ENCODE measurements at regions not wholly inside any gene's neighbourhood (a gene's known extent, or its start where the extent isn't known, plus 50 kb on each side); places are given as distances from the start of the nearest gene placed in this dataset.
A peak's percentile ranks its signal among the peaks of the same experiment; 100 is the strongest.

GRCh38 chr2:65999103-65999502, 435.8 kb upstream of the MEIS1 start:
- Mint-ChIP-seq H3K27ac (no peak overlapping the region), H3K4me3 (no peak overlapping the region), H3K36me3 (no peaks in the 10 kb centered on the region), H3K4me1 (no peaks in the 10 kb centered on the region), H3K27me3 (ENCODE audit: low read depth) (no peaks in the 10 kb centered on the region), H3K9me3 (peaks cover 11% of the 10 kb centered on the region)
- TF ChIP-seq, protein P1, sequence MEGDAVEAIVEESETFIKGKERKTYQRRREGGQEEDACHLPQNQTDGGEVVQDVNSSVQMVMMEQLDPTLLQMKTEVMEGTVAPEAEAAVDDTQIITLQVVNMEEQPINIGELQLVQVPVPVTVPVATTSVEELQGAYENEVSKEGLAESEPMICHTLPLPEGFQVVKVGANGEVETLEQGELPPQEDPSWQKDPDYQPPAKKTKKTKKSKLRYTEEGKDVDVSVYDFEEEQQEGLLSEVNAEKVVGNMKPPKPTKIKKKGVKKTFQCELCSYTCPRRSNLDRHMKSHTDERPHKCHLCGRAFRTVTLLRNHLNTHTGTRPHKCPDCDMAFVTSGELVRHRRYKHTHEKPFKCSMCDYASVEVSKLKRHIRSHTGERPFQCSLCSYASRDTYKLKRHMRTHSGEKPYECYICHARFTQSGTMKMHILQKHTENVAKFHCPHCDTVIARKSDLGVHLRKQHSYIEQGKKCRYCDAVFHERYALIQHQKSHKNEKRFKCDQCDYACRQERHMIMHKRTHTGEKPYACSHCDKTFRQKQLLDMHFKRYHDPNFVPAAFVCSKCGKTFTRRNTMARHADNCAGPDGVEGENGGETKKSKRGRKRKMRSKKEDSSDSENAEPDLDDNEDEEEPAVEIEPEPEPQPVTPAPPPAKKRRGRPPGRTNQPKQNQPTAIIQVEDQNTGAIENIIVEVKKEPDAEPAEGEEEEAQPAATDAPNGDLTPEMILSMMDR (IDR thresholded peaks at IDR 0.05; ENCODE audit: unreplicated experiment): no peak
- no peak for DNase-seq (ENCODE audit: low spot score in 2 of 2, unreplicated experiment in 2 of 2)

- Mint-ChIP-seq H3K36me3 (no peaks in the 10 kb centered on the region), H3K4me1 (no peaks in the 10 kb centered on the region), H3K9me3 (peaks cover 7% of the 10 kb centered on the region), H3K27me3 (ENCODE audit: low read depth) (no peaks in the 10 kb centered on the region), H3K27ac (no peak overlapping the region), H3K4me3 (no peak overlapping the region)
- DNase-seq (ENCODE audit: low spot score in 2 of 2, unreplicated experiment in 2 of 2): no peak
- TF ChIP-seq, protein P1 (IDR thresholded peaks at IDR 0.05; ENCODE audit: unreplicated experiment): no peak
Observed at GRCh38 chr2:65997961-65998360, 437.0 kb upstream of the MEIS1 start.

DNA sequence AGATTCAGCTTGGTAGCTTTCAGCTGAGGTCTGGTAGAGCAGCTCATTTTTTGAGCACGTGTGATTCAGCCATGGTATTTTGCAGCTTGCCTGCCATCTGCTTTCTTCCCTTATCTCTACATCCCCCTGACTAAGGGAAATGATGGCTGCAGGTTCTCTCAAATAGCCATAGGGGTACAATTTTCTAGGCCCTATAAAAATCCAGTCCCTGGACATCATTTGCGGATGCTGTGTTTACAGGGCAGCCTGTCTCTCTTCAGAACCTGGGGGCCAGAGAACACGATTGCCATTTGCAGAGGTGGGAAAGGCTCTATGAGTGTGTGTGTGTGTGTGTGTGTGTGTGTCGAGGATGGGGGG, 442.7 kb upstream of the MEIS1 start:
- no peaks in the 10 kb centered on the region for H3K27me3 Mint-ChIP-seq (ENCODE audit: low read depth)
- H3K9me3 Mint-ChIP-seq: peaks cover 22% of the 10 kb centered on the region
- TF ChIP-seq, protein P1 (IDR thresholded peaks at IDR 0.05; ENCODE audit: unreplicated experiment): no peak
- H3K4me3 Mint-ChIP-seq: no peak overlapping the region
- H3K27ac Mint-ChIP-seq: no peak overlapping the region
- no peaks in the 10 kb centered on the region for H3K36me3 Mint-ChIP-seq
- H3K4me1 Mint-ChIP-seq: peaks cover 8% of the 10 kb centered on the region
- DNase-seq (ENCODE audit: low spot score in 2 of 2, unreplicated experiment in 2 of 2): no peak

DNA sequence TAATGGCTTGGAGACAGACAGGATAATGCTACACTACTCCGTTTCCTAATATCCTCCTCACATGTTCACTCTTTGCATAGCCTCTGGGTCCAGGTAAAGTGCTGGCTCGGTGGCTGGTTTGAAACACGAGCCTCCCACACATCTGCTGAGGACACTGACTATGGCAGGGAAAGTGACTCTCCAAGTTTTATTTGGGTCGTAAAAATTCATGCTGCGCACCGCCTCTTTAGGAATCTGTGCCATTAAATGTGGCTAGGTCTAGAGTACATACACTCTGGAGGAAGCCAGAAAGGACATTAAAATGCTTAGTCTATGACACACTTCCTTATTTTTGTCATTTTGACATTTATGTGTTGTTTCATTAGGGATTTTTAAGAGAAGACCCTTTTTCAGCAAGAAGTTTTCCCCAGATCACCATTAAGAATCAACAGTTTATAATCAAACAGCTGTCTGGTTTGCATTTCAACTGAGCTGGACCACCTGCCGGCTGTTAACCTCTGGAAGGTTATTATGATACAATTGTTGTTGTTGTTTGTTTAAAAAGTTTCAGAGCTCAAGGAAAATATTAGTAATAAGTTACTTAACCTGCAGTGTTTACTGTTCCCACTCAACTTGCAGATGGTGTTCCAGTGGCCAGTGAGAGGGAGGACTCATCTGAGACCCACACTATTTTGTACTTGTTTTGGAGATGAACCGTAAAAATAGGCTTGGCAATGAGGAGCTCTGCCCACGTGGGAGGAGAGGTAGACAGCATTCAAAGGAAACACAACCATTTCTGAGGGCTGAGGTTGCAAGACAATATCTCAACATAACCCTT, 443.3 kb upstream of the MEIS1 start:
- DNase-seq (ENCODE audit: low spot score in 2 of 2, unreplicated experiment in 2 of 2): no peak
- peaks cover 16% of the 10 kb centered on the region for H3K9me3 Mint-ChIP-seq
- TF ChIP-seq, protein P1 (IDR thresholded peaks at IDR 0.05; ENCODE audit: unreplicated experiment): no peak
- peaks cover 8% of the 10 kb centered on the region for H3K4me1 Mint-ChIP-seq
- H3K27me3 Mint-ChIP-seq (ENCODE audit: low read depth): no peaks in the 10 kb centered on the region
- no peaks in the 10 kb centered on the region for H3K36me3 Mint-ChIP-seq
- no peak overlapping the region for H3K4me3 Mint-ChIP-seq
- peak overlapping the region; percentile 64 for H3K27ac Mint-ChIP-seq

DNA sequence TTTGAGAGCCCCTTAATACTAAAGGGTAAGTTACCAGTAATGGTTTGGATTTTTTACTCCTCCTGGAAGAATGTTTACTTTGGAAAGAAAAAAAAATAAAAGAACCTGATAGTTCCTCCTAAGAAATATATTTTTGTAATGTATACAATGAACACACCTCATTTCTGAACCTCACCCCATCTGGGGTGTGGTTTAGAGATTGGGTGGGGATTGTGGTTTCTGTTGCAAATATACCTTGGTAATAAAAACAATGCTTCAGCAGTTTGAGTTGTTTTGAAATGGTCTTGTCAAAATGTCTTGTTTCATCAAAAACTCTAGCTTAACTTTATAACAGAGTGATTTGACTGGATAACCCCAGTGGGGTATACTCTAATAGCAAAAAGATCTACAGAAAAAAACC, 448.9 kb upstream of the MEIS1 start:
- no peaks in the 10 kb centered on the region for H3K27me3 Mint-ChIP-seq (ENCODE audit: low read depth)
- H3K27ac Mint-ChIP-seq: no peak overlapping the region
- H3K36me3 Mint-ChIP-seq: no peaks in the 10 kb centered on the region
- H3K4me3 Mint-ChIP-seq: no peak overlapping the region
- DNase-seq (ENCODE audit: low spot score in 2 of 2, unreplicated experiment in 2 of 2): no peak
- peaks cover 24% of the 10 kb centered on the region for H3K9me3 Mint-ChIP-seq
- TF ChIP-seq, protein P1 (IDR thresholded peaks at IDR 0.05; ENCODE audit: unreplicated experiment): no peak
- H3K4me1 Mint-ChIP-seq: peaks cover 1% of the 10 kb centered on the region

Measured in mesothelial cell of epicardium (in vitro differentiated cells).